Trophoblast cell (in vitro differentiated cells and primary cell): ENCODE measurements at regions not wholly inside any gene's neighbourhood (a gene's known extent, or its start where the extent isn't known, plus 50 kb on each side); places are given as distances from the start of the nearest gene placed in this dataset.

Experiments used
- DNase-seq, 2 donors: peaks; one replicate each; pipeline ENCODE4 v3.0.0-alpha.2; 2016
- H2AFZ ChIP-seq: 2 replicates; pipeline ENCODE4 v1.6.1; 2013; ENCODE audit warnings: low read length, moderate library complexity, mild to moderate bottlenecking; ENCODE audit not compliant: insufficient read depth, poor library complexity
- H2AK5ac ChIP-seq: 2 replicates; pipeline ENCODE4 v1.6.1; 2013; ENCODE audit warnings: mild to moderate bottlenecking, low read length
- H2BK120ac ChIP-seq: 2 replicates; pipeline ENCODE4 v1.6.1; 2013; ENCODE audit warnings: low read length, mild to moderate bottlenecking, moderate library complexity; ENCODE audit not compliant: insufficient read depth, poor library complexity
- H2BK12ac ChIP-seq: 2 replicates; pipeline ENCODE4 v1.6.1; 2013; ENCODE audit warnings: mild to moderate bottlenecking, low read length, moderate library complexity
- H2BK5ac ChIP-seq: 2 replicates; pipeline ENCODE4 v1.6.1; 2013; ENCODE audit warnings: low read length, low read depth, moderate library complexity, mild to moderate bottlenecking; ENCODE audit not compliant: poor library complexity
- H3K14ac ChIP-seq: 2 replicates; pipeline ENCODE4 v1.6.1; 2013; ENCODE audit warnings: mild to moderate bottlenecking, low read length
- H3K18ac ChIP-seq: 2 replicates; pipeline ENCODE4 v1.6.1; 2013; ENCODE audit warnings: mild to moderate bottlenecking, low read length
- H3K23ac ChIP-seq: 2 replicates; pipeline ENCODE4 v1.6.1; 2013; ENCODE audit warnings: low read length
- H3K27ac ChIP-seq: 2 replicates; pipeline ENCODE4 v1.5.1; 2013; ENCODE audit warnings: low read depth, mild to moderate bottlenecking, inconsistent platforms, low read length, moderate library complexity
- H3K27me3 ChIP-seq: 2 replicates; pipeline ENCODE4 v1.6.1; 2013; ENCODE audit warnings: inconsistent platforms, mild to moderate bottlenecking, low read length, moderate library complexity; ENCODE audit not compliant: insufficient read depth
- H3K36me3 ChIP-seq, 2 experiments: 1 replicate in 1 of 2; 2 replicates in 1 of 2; pipeline ENCODE4 v1.6.1; 2013; ENCODE audit warnings: low read length in 2 of 2, mild to moderate bottlenecking in 2 of 2, moderate library complexity in 1 of 2; ENCODE audit not compliant: insufficient read depth in 2 of 2, control insufficient read depth in 1 of 2
- H3K4ac ChIP-seq: 2 replicates; pipeline ENCODE4 v1.6.1; 2013; ENCODE audit warnings: low read depth, mild to moderate bottlenecking, low read length, moderate library complexity
- H3K4me1 ChIP-seq, 2 experiments: 1 replicate in 1 of 2; 2 replicates in 1 of 2; pipeline ENCODE4 v1.6.1; 2013; ENCODE audit warnings: low read length in 2 of 2, mild to moderate bottlenecking in 2 of 2, moderate library complexity in 1 of 2; ENCODE audit not compliant: insufficient read depth in 2 of 2, control insufficient read depth in 1 of 2
- H3K4me2 ChIP-seq: 2 replicates; pipeline ENCODE4 v1.6.1; 2013; ENCODE audit warnings: inconsistent platforms, mild to moderate bottlenecking, low read length, moderate library complexity
- H3K4me3 ChIP-seq: 2 replicates; pipeline ENCODE4 v1.5.1; 2013; ENCODE audit warnings: mild to moderate bottlenecking, low read depth, low read length, inconsistent platforms
- H3K79me1 ChIP-seq: one replicate; pipeline ENCODE4 v1.6.1; 2013; ENCODE audit warnings: low read length
- H3K79me2 ChIP-seq: 2 replicates; pipeline ENCODE4 v1.6.1; 2013; ENCODE audit warnings: low read length, mild to moderate bottlenecking; ENCODE audit not compliant: control insufficient read depth, insufficient read depth, poor library complexity
- H3K9ac ChIP-seq: 2 replicates; pipeline ENCODE4 v1.6.1; 2013; ENCODE audit warnings: mild to moderate bottlenecking, low read length
- H3K9me3 ChIP-seq: 2 replicates; pipeline ENCODE4 v1.6.1; 2013; ENCODE audit warnings: low read depth, mild to moderate bottlenecking, control low read depth, inconsistent platforms, low read length; ENCODE audit not compliant: insufficient read depth
- H4K12ac ChIP-seq: 2 replicates; pipeline ENCODE4 v1.6.1; 2013; ENCODE audit warnings: low read depth, mild to moderate bottlenecking, low read length, moderate library complexity
- H4K8ac ChIP-seq: 2 replicates; pipeline ENCODE4 v1.6.1; 2013; ENCODE audit warnings: low read depth, mild to moderate bottlenecking, low read length, moderate library complexity
- H4K91ac ChIP-seq: one replicate; pipeline ENCODE4 v1.6.1; 2013; ENCODE audit warnings: low read depth, mild to moderate bottlenecking, low read length, moderate library complexity
- WGBS: extraction: QIAGEN DNeasy Blood & Tissue Kit; methylation state at CpG from one replicate; pipeline ENCODE4 v1.1.7; 2013; ENCODE audit warnings: missing lambda C conversion rate; ENCODE audit not compliant: insufficient read length, insufficient coverage; ENCODE audit errors: extremely low coverage; 5-methylcytosine and 5-hydroxymethylcytosine counted together

GRCh38 chr6:27840572-27840971 is 71.6 kb downstream of the OR2B2 start:
- H3K9ac ChIP-seq = no peak overlapping the region
- no peak for DNase-seq
- H3K4me3 ChIP-seq = no peak overlapping the region
- H3K18ac ChIP-seq = no peak overlapping the region
- H4K8ac ChIP-seq = no peak overlapping the region
- no peak overlapping the region for H4K12ac ChIP-seq
- no peak overlapping the region for H3K4ac ChIP-seq
- no peaks in the 10 kb centered on the region for H3K36me3 ChIP-seq
- H3K27ac ChIP-seq = no peak overlapping the region
- peaks cover 20% of the 10 kb centered on the region for H3K79me1 ChIP-seq
- no peaks in the 10 kb centered on the region for H3K27me3 ChIP-seq
- no peaks in the 10 kb centered on the region for H3K4me1 ChIP-seq
- no peak overlapping the region for H2AFZ ChIP-seq
- H2BK5ac ChIP-seq = no peak overlapping the region
- no CpG with 5 or more reads among the region's 3 CpGs for WGBS
- H3K23ac ChIP-seq = no peak overlapping the region
- H3K14ac ChIP-seq = no peak overlapping the region
- no peak overlapping the region for H3K4me2 ChIP-seq
- no peak overlapping the region for H2BK12ac ChIP-seq
- peaks cover 12% of the 10 kb centered on the region for H3K79me2 ChIP-seq
- no peak overlapping the region for H2AK5ac ChIP-seq
- H4K91ac ChIP-seq = no peak overlapping the region
- H2BK120ac ChIP-seq = no peak overlapping the region
- no peaks in the 10 kb centered on the region for H3K9me3 ChIP-seq

DNA sequence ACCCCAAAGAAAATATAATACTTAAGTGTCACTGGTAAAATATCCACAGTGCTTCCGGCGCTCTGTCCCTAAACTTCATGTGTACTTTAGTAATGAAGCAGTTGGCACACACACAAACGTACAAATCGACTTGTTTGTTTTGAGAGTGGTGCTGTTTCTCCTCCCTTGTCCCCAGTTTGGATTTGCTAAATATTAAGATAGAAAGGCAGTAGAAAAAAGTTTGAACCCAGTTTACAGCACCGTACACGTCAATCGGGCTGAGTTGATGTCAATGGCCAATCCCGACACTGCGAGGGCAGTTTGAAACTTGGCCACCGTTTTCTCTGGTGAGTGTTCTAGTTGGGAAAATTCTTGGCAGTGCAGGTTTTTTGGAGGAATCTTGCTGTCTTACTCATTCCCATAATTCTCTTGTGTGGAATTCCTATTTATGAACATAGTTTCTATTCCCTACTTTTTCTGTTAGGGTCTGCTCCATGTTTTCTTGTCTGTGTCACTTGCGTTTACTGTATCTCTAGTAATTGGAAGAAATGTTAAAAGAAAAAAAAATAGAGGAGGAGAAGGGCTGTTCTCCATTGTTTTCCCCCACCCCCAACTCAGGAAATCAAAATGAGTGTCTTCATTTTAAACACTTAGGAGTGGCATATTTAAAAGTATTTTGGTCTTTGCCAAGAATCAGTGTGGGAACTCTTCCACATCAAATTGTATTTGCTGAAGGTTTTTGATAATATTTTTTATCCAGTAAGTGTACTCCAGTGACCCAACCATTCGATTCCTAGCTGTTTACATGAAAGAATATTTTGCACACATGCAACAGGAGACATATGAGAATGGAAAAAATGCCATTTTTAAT is 72.3 kb downstream of the OR2B2 start:
- DNase-seq = peak; percentile 10 to 50
- Histone ChIP-seq H3K4me3 (no peak overlapping the region), H3K4me2 (peak overlapping the region; percentile 79), H2AFZ (no peak overlapping the region), H3K4ac (no peak overlapping the region), H2BK5ac (no peak overlapping the region), H3K23ac (no peak overlapping the region), H3K79me2 (peaks cover 12% of the 10 kb centered on the region), H3K79me1 (peaks cover 20% of the 10 kb centered on the region), H3K9me3 (no peaks in the 10 kb centered on the region), H3K4me1 (no peaks in the 10 kb centered on the region), H3K18ac (no peak overlapping the region), H3K27ac (peak overlapping the region; percentile 21), H2BK12ac (peak overlapping the region; percentile 71), H4K91ac (no peak overlapping the region), H3K36me3 (no peaks in the 10 kb centered on the region), H3K14ac (no peak overlapping the region), H3K27me3 (no peaks in the 10 kb centered on the region), H4K12ac (peak overlapping the region; percentile 62), H2AK5ac (no peak overlapping the region), H2BK120ac (peak overlapping the region; percentile 43), H4K8ac (no peak overlapping the region), H3K9ac (peak overlapping the region; percentile 69)
- WGBS = no CpG with 5 or more reads among the region's 12 CpGs

DNA sequence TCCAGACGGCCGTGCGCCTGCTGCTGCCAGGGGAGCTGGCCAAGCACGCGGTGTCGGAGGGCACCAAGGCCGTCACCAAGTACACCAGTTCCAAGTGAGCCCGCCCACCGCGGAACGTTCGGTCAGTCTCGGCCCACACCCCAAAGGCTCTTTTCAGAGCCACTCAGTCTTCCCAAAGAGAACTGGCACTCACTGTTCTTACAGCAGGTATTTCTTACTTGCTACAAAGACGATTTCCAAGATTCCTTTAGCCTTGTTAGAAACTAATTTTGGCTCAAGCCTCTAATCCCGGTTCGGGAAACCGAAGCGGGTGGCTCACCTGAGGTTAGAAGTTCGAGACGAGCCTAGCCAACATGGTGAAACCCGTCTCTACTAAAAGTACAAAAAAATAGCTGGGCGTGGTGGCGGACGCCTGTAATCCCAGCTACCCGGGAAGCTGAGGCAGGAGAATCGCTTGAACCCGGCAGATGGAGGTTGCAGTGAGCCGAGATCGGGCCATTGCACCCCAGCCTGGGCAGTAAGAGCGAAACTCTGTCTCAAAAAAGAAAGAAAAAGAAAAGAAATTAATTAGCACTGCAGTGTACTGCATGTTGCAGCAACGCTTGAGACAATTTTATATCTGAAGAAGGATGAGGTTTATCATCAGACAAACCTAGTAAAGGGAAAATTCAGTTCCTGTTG is 73.1 kb downstream of the OR2B2 start:
- Histone ChIP-seq H3K4me1 (no peaks in the 10 kb centered on the region), H3K4me3 (peak overlapping the region; percentile 85), H3K9me3 (no peaks in the 10 kb centered on the region), H4K8ac (peak overlapping the region; percentile 66), H3K9ac (peak overlapping the region; percentile 83), H3K79me2 (peaks cover 12% of the 10 kb centered on the region), H2AFZ (peak overlapping the region; percentile 52), H3K23ac (no peak overlapping the region), H3K18ac (peak overlapping the region; percentile 40), H2BK12ac (no peak overlapping the region), H2BK5ac (peak overlapping the region; percentile 64), H3K36me3 (no peaks in the 10 kb centered on the region), H3K4me2 (peak overlapping the region; percentile 79), H3K4ac (peak overlapping the region; percentile 40), H2BK120ac (peak overlapping the region; percentile 58), H4K12ac (peak overlapping the region; percentile 12), H3K27me3 (no peaks in the 10 kb centered on the region), H4K91ac (peak overlapping the region; percentile 13), H3K79me1 (peaks cover 20% of the 10 kb centered on the region), H3K27ac (peak overlapping the region; percentile 92), H3K14ac (peak overlapping the region; percentile 38), H2AK5ac (peak overlapping the region; percentile 53)
- WGBS = no CpG with 5 or more reads among the region's 31 CpGs
- peak; percentile 41 to 61 for DNase-seq

DNA sequence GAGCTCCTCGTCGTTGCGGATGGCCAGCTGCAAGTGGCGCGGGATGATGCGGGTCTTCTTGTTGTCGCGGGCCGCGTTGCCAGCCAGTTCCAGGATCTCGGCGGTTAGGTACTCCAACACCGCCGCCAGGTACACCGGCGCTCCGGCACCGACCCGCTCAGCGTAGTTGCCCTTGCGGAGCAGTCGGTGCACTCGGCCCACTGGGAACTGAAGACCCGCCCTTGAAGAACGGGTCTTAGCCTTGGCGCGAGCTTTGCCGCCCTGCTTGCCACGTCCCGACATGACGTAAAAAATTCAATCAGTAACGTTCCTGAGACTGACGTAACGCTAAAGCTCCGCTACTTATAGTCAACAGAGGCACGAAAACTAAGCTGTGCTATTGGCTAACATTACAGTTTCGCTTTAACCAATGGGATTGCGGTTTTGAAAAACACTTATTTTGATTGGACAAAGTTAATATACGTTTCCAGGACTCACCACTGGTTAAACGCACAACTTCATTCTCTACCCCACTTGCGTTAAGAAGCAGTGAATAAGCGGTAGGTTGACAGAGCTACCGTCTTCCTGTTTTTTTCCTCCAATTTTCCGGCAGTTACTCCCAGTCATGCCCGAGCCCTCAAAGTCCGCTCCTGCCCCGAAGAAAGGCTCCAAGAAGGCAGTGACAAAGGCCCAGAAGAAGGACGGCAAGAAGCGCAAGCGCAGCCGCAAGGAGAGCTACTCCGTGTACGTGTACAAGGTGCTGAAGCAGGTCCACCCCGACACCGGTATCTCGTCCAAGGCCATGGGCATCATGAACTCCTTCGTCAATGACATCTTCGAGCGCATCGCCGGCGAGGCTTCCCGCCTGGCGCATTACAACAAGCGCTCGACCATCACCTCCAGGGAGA is 73.9 kb downstream of the OR2B2 start:
- H3K79me1 ChIP-seq = peaks cover 20% of the 10 kb centered on the region
- no peaks in the 10 kb centered on the region for H3K36me3 ChIP-seq
- peak overlapping the region; percentile 91 for H2BK120ac ChIP-seq
- peak overlapping the region; percentile 66 for H3K18ac ChIP-seq
- WGBS = no CpG with 5 or more reads among the region's 66 CpGs
- peak overlapping the region; percentile 97 for H4K91ac ChIP-seq
- H3K4ac ChIP-seq = peak overlapping the region; percentile 95
- peaks cover 12% of the 10 kb centered on the region for H3K79me2 ChIP-seq
- peak overlapping the region; percentile 86 for H3K4me3 ChIP-seq
- peak overlapping the region; percentile 93 for H2BK5ac ChIP-seq
- H3K9me3 ChIP-seq = no peaks in the 10 kb centered on the region
- H3K4me1 ChIP-seq = no peaks in the 10 kb centered on the region
- H3K23ac ChIP-seq = no peak overlapping the region
- peak overlapping the region; percentile 52 for H2AFZ ChIP-seq
- peak; percentile 94 to 100 for DNase-seq
- peak overlapping the region; percentile 92 for H3K27ac ChIP-seq
- peak overlapping the region; percentile 79 for H3K4me2 ChIP-seq
- H2AK5ac ChIP-seq = peak overlapping the region; percentile 97
- no peak overlapping the region for H2BK12ac ChIP-seq
- H3K27me3 ChIP-seq = no peaks in the 10 kb centered on the region
- peak overlapping the region; percentile 92 for H4K12ac ChIP-seq
- peak overlapping the region; percentile 98 for H3K9ac ChIP-seq
- H4K8ac ChIP-seq = peak overlapping the region; percentile 94
- H3K14ac ChIP-seq = peak overlapping the region; percentile 98
